ENCODE measurements at regions not wholly inside any gene's neighbourhood (a gene's known extent, or its start where the extent isn't known, plus 50 kb on each side); places are given as distances from the start of the nearest gene placed in this dataset.
A peak's percentile ranks its signal among the peaks of the same experiment; 100 is the strongest.

DNA sequence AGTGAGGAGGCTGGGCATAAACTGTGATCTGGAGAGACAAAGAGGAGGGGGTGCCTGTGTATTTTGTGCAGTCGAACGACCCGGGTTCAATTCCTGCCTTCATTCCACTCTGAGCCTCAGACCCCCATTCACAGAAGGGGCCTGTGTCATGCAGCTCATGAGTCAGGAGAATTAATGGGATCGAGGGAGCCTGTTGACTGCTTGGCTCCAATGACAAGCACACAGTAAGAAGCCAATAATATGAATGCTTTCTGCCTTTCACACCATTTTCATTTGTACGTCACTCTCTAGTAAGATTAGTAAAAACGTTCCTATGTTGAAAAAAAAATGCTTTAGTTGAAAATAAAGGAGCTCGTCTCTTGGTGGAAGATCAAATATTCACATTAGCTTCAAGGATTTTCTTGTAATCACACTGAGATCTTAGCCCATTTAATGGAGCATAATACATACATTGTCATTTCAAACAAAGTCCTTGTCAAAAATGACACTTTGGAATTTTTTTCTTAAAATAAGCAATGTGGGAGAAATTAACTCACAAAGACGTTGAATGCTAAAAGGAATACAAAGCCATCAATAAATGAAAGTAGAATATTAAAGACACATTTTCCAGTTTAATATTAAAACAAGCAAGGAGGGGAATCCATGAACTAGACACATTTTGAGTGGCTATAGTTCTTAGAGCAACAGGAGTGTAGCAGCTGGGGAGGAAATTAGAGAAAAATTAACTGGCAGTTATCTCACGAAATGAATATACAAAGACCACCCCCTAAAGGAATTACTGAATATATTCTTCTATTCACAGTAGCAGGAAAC, 246.7 kb upstream of the AFDN start:
- H3K4me3 ChIP-seq: no peak overlapping the region
- H3K27ac ChIP-seq: no peak overlapping the region
- DNase-seq (ENCODE audit: low spot score in 2 of 2): no peak
- no peaks in the 10 kb centered on the region for H3K9me3 ChIP-seq
- H3K4me1 ChIP-seq: peaks cover 6% of the 10 kb centered on the region
- peaks cover 10% of the 10 kb centered on the region for H3K27me3 ChIP-seq
- WGBS: 57% methylated on average over 9 of the region's 9 CpGs
- H3K36me3 ChIP-seq: no peaks in the 10 kb centered on the region
- TF ChIP-seq EP300 (IDR thresholded peaks at IDR 0.05): no peak
- TF ChIP-seq POLR2A (IDR thresholded peaks at IDR 0.05): no peak
- no peak for TF ChIP-seq POLR2AphosphoS5 (IDR thresholded peaks at IDR 0.05)
- TF ChIP-seq, protein P1, sequence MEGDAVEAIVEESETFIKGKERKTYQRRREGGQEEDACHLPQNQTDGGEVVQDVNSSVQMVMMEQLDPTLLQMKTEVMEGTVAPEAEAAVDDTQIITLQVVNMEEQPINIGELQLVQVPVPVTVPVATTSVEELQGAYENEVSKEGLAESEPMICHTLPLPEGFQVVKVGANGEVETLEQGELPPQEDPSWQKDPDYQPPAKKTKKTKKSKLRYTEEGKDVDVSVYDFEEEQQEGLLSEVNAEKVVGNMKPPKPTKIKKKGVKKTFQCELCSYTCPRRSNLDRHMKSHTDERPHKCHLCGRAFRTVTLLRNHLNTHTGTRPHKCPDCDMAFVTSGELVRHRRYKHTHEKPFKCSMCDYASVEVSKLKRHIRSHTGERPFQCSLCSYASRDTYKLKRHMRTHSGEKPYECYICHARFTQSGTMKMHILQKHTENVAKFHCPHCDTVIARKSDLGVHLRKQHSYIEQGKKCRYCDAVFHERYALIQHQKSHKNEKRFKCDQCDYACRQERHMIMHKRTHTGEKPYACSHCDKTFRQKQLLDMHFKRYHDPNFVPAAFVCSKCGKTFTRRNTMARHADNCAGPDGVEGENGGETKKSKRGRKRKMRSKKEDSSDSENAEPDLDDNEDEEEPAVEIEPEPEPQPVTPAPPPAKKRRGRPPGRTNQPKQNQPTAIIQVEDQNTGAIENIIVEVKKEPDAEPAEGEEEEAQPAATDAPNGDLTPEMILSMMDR (IDR thresholded peaks at IDR 0.05): no peak

- 69% methylated on average over 4 of the region's 4 CpGs for WGBS
- TF ChIP-seq, protein P1 (IDR thresholded peaks at IDR 0.05): no peak
- no peak for TF ChIP-seq EP300 (IDR thresholded peaks at IDR 0.05)
- TF ChIP-seq POLR2AphosphoS5 (IDR thresholded peaks at IDR 0.05): no peak
- TF ChIP-seq POLR2A (IDR thresholded peaks at IDR 0.05): no peak
- peak in 1 of 2 donors; percentile 38 for DNase-seq (ENCODE audit: low spot score in 2 of 2)
- H3K9me3 ChIP-seq: no peaks in the 10 kb centered on the region
- H3K4me3 ChIP-seq: no peak overlapping the region
- H3K4me1 ChIP-seq: peaks cover 6% of the 10 kb centered on the region
- H3K27me3 ChIP-seq: peaks cover 10% of the 10 kb centered on the region
- no peak overlapping the region for H3K27ac ChIP-seq
- no peaks in the 10 kb centered on the region for H3K36me3 ChIP-seq
These were observed 246.1 kb upstream of the AFDN start for GRCh38 chr6:167580619-167580911.

DNA sequence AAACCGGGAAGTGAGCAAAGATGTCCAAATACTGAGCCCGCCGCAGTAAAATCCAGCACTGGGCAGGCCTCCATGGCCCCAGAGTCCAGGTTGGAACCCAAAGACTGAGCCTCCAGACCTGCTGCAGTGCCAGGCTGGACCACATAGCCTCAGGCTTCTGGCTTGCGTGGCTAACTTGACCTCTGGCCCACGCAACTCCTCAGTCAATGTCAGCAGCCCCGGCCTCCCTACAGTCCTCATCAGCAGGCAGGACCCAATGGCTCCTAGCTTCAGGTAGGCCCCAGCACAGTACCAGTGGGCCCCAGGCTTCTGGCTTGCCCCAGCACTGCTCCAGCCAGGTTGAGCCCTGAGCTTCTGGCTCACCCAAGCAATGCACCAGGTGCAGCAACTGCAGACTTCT, 245.1 kb upstream of the AFDN start:
- TF ChIP-seq EP300 (IDR thresholded peaks at IDR 0.05) (no peak), POLR2AphosphoS5 (IDR thresholded peaks at IDR 0.05) (no peak), POLR2A (IDR thresholded peaks at IDR 0.05) (no peak)
- Histone ChIP-seq H3K4me1 (peaks cover 6% of the 10 kb centered on the region), H3K9me3 (no peaks in the 10 kb centered on the region), H3K4me3 (no peak overlapping the region), H3K27me3 (peaks cover 4% of the 10 kb centered on the region), H3K36me3 (no peaks in the 10 kb centered on the region), H3K27ac (no peak overlapping the region)
- WGBS: 89% methylated on average over 6 of the region's 6 CpGs
- DNase-seq (ENCODE audit: low spot score in 2 of 2): peak in 1 of 2 donors; percentile 44

- H3K27me3 ChIP-seq: no peaks in the 10 kb centered on the region
- H3K36me3 ChIP-seq: no peaks in the 10 kb centered on the region
- DNase-seq (ENCODE audit: low spot score in 2 of 2): no peak
- peaks cover 6% of the 10 kb centered on the region for H3K4me1 ChIP-seq
- no peak overlapping the region for H3K27ac ChIP-seq
- WGBS: 87% methylated on average over 2 of the region's 2 CpGs
- no peak for TF ChIP-seq POLR2A (IDR thresholded peaks at IDR 0.05)
- TF ChIP-seq POLR2AphosphoS5 (IDR thresholded peaks at IDR 0.05): no peak
- TF ChIP-seq, protein P1 (IDR thresholded peaks at IDR 0.05): no peak
- TF ChIP-seq EP300 (IDR thresholded peaks at IDR 0.05): no peak
- H3K9me3 ChIP-seq: no peaks in the 10 kb centered on the region
- no peak overlapping the region for H3K4me3 ChIP-seq
These were observed 243.3 kb upstream of the AFDN start for GRCh38 chr6:167583412-167583811.

DNA sequence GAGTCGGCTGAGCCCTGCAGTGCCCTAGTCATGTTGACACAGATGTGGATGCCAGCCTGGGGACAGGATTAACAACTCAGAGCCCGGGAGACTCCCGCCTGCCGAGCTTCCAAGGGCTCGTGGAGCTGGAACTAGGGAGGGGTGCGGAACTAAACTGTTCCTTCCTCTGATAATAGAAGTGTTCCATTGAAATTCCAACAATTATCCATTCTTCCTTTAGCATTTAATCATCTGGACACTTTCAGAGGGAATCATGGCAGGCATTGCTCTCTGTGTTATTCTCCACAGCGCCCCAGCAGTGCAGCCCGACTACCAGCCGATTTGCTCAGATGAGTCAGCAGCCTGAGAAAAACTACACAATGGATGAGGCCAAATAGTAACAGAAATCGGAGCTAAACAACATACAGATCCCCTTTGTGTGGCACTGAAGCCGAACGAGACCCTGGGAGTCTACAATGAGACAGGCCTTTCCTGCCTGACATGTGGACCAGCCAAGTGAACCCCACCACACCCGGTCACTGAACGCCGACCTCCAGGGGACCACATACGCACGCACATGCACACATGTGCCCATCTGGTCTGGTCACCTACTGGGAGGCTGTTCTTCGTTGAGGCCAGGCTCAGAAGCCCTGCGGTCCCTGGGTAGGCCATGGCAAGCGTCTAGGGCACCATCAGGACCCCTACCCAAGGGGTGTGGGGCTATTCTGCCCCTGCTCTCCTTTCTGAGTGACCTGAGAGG, 238.4 kb upstream of the AFDN start:
- Histone ChIP-seq H3K4me1 (no peaks in the 10 kb centered on the region), H3K4me3 (no peak overlapping the region), H3K9me3 (no peaks in the 10 kb centered on the region), H3K36me3 (no peaks in the 10 kb centered on the region), H3K27me3 (peaks cover 5% of the 10 kb centered on the region), H3K27ac (no peak overlapping the region)
- DNase-seq (ENCODE audit: low spot score in 2 of 2): peak in 1 of 2 donors; percentile 72
- 71% methylated on average over 16 of the region's 20 CpGs for WGBS
- TF ChIP-seq POLR2A (IDR thresholded peaks at IDR 0.05): no peak
- TF ChIP-seq POLR2AphosphoS5 (IDR thresholded peaks at IDR 0.05): no peak
- no peak for TF ChIP-seq EP300 (IDR thresholded peaks at IDR 0.05)
- TF ChIP-seq, protein P1 (IDR thresholded peaks at IDR 0.05): no peak

Data from suprapubic skin (tissue), 4 donors.